K562 (cell line): ENCODE measurements at regions not wholly inside any gene's neighbourhood (a gene's known extent, or its start where the extent isn't known, plus 50 kb on each side); places are given as distances from the start of the nearest gene placed in this dataset.

Experiments used
- ATAC-seq: fragments of 200-7000 bp; cut with Tn5 transposase; 3 replicates; pipeline ENCODE4 v1.9.1; 2020; ENCODE audit warnings: moderate library complexity
- BruUV-seq: library from RNA; stranded (reverse); fragments of 400-500 nt; replicated peaks from 2 replicates; lab custom pipeline; 2021; lab: Mats Ljungman, UMichigan
- CTCF ChIA-PET: fragments of 300-600 bp; formaldehyde crosslinking; extraction: SDS; loops from one replicate; lab custom pipeline; 2021; ENCODE audit warnings: low intra/inter-chr PET ratio; lab: Yijun Ruan, JAX
- POLR2A ChIA-PET: fragments of 300-600, 350-650 bp; sonication (Branson Sonifier 250); formaldehyde crosslinking; extraction: SDS; loops from one replicate; lab custom pipeline; 2021; ENCODE audit warnings: antibody characterized with exemption, inconsistent platforms; lab: Yijun Ruan, JAX
- DNase-seq, 4 experiments: peaks; one replicate each; pipeline versions ENCODE4 v3.0.0 to v3.0.0-alpha.2; 2011 to 2018; ENCODE audit warnings: low spot score in 3 of 4, mixed read lengths in 3 of 4; ENCODE audit errors: extremely low read depth in 1 of 4
- FAIRE-seq: peaks from 2 replicates; lab custom pipeline; 2011; peaks lifted over from hg19 to GRCh38; lab: Jason Lieb, UNC
- H2AFZ ChIP-seq: 2 replicates; pipeline ENCODE4 v1.6.0; 2011; ENCODE audit warnings: low read depth, low read length, control low read depth, inconsistent platforms
- H3K27ac ChIP-seq: fragments of 200-600 bp; 3 replicates; pipeline ENCODE4 v1.8.0; 2011; ENCODE audit warnings: low read depth, mild to moderate bottlenecking, control low read depth, inconsistent platforms, low read length, moderate library complexity, mixed read lengths; ENCODE audit errors: extremely low read depth
- H3K27me3 ChIP-seq, 2 experiments: fragments of 300-600 bp in 1 of 2; 2 replicates in 1 of 2; 3 replicates in 1 of 2; pipeline versions ENCODE4 v1.6.0 to v1.8.0; 2011; ENCODE audit warnings: inconsistent platforms in 2 of 2, low read length in 2 of 2, mild to moderate bottlenecking in 1 of 2, mixed read lengths in 1 of 2, moderate library complexity in 1 of 2; ENCODE audit not compliant: control insufficient read depth in 2 of 2, insufficient read depth in 2 of 2
- H3K36me3 ChIP-seq: fragments of 300-600 bp; 3 replicates; pipeline ENCODE4 v1.8.0; 2011; ENCODE audit warnings: mild to moderate bottlenecking, low read length, inconsistent platforms; ENCODE audit not compliant: control insufficient read depth, insufficient read depth
- H3K4me1 ChIP-seq, 2 experiments: fragments of 200-600 bp in 1 of 2; replicated peaks in 1 of 2; 2 replicates in 1 of 2; 3 replicates in 1 of 2; pipeline versions ENCODE4 v1.5.1 to v1.8.0; 2011; ENCODE audit warnings: inconsistent platforms in 2 of 2, low read length in 2 of 2, mild to moderate bottlenecking in 1 of 2, mixed read lengths in 1 of 2, moderate library complexity in 1 of 2; ENCODE audit not compliant: control insufficient read depth in 2 of 2, insufficient read depth in 2 of 2
- H3K4me2 ChIP-seq: 2 replicates; pipeline ENCODE4 v1.6.1; 2011; ENCODE audit warnings: low read length, control low read depth, inconsistent platforms, mixed read lengths; ENCODE audit not compliant: insufficient read depth
- H3K4me3 ChIP-seq: fragments of 200-600 bp; sonication (generic), shearing (Covaris generic); 2 replicates; pipeline ENCODE4 v1.5.1; 2016; ENCODE audit warnings: control low read depth, inconsistent platforms
- H3K79me2 ChIP-seq: fragments of 200-600 bp; 3 replicates; pipeline ENCODE4 v1.8.0; 2011; ENCODE audit warnings: low read length, inconsistent platforms; ENCODE audit not compliant: control insufficient read depth, insufficient read depth
- H3K9ac ChIP-seq, 2 experiments: 2 replicates each; pipeline versions ENCODE4 v1.6.0 to v1.6.1; 2011; ENCODE audit warnings: low read depth in 2 of 2, low read length in 2 of 2, control low read depth in 1 of 2, inconsistent platforms in 1 of 2, mild to moderate bottlenecking in 1 of 2, mixed read lengths in 1 of 2; ENCODE audit not compliant: insufficient read depth in 1 of 2
- H3K9me1 ChIP-seq: one replicate; pipeline ENCODE4 v1.6.0; 2011; ENCODE audit warnings: inconsistent platforms, mild to moderate bottlenecking, low read length, moderate library complexity; ENCODE audit not compliant: control insufficient read depth, insufficient read depth
- H3K9me3 ChIP-seq: replicated peaks from 2 replicates; pipeline ENCODE4 v1.5.1; 2011; ENCODE audit warnings: low read depth, low read length, inconsistent platforms; ENCODE audit not compliant: control insufficient read depth, insufficient read depth
- H4K20me1 ChIP-seq: replicated peaks from 2 replicates; pipeline ENCODE4 v1.6.1; 2011; ENCODE audit warnings: low read length, inconsistent platforms, mixed read lengths; ENCODE audit not compliant: control insufficient read depth, insufficient read depth
- CLOCK ChIP-seq: fragments of 250-450 bp; sonication (Bioruptor Pico); IDR thresholded peaks from 2 replicates; pipeline ENCODE4 v1.4.0; 2020; ENCODE audit warnings: mild to moderate bottlenecking, moderate library complexity, borderline replicate concordance
- EHMT2 ChIP-seq: fragments of 450-650 bp; IDR thresholded peaks from 2 replicates; pipeline ENCODE4 v1.6.1; 2018; ENCODE audit warnings: antibody characterized with exemption
- GMEB1 ChIP-seq: fragments of 250-450 bp; sonication (Bioruptor Pico); IDR thresholded peaks from 2 replicates; pipeline ENCODE4 v1.4.0; 2020; ENCODE audit warnings: mild to moderate bottlenecking
- GTF2A2 ChIP-seq: IDR thresholded peaks from 2 replicates; pipeline ENCODE4 v1.6.1; 2016; ENCODE audit warnings: mild to moderate bottlenecking, missing genetic modification characterization, missing compliant biosample characterization
- MCM2 ChIP-seq: fragments of 450-650 bp; IDR thresholded peaks from 2 replicates; pipeline ENCODE4 v1.6.1; 2017; ENCODE audit warnings: low read depth, mild to moderate bottlenecking
- NR4A1 ChIP-seq, 2 experiments: fragments of 250-450 bp in 1 of 2; fragments of 450-650 bp in 1 of 2; sonication (Bioruptor Pico) in 1 of 2; IDR thresholded peaks; 2 replicates each; pipeline versions ENCODE4 v1.4.0 to v1.6.1; 2016 to 2020; ENCODE audit warnings: mild to moderate bottlenecking in 2 of 2, missing compliant biosample characterization in 1 of 2, missing genetic modification characterization in 1 of 2, moderate library complexity in 1 of 2
- TAF15 ChIP-seq: fragments of 200-400 bp; formaldehyde crosslinking; IDR thresholded peaks from 2 replicates; pipeline ENCODE4 v1.6.1; 2017; ENCODE audit warnings: mild to moderate bottlenecking, low read depth, low read length, moderate library complexity
- ZNF143 ChIP-seq: sonication (generic); formaldehyde crosslinking; IDR thresholded peaks from 2 replicates; pipeline ENCODE4 v1.9.0; 2022; ENCODE audit warnings: mild to moderate bottlenecking, missing genetic modification reagents
- ZNF695 ChIP-seq: fragments of 450-650 bp; formaldehyde crosslinking; IDR thresholded peaks from 2 replicates; pipeline ENCODE4 v1.4.0; 2020; ENCODE audit warnings: mild to moderate bottlenecking, moderate library complexity
- WGBS: fragments of 100-300 bp; shearing (Covaris generic); methylation state at CpG from one replicate; pipeline ENCODE4 v1.1.6; 2016; ENCODE audit warnings: low coverage, mixed read lengths; ENCODE audit not compliant: insufficient coverage; ENCODE audit errors: missing lambda C conversion rate; 5-methylcytosine and 5-hydroxymethylcytosine counted together
- in situ Hi-C: fragments of 300-500 bp; cut with MboI; formaldehyde crosslinking; loops from 4 replicates; pipeline ENCODE4 v1.15.0; 2018; ENCODE audit warnings: inconsistent platforms, mixed read lengths
- intact Hi-C: fragments of 100-400 bp; cut with micrococcal nuclease; formaldehyde crosslinking; loops from 2 replicates; pipeline ENCODE4 v1.14.2; 2022

- no peaks in the 10 kb centered on the region for H3K79me2 ChIP-seq
- H3K27me3 ChIP-seq: peaks cover 0 to 4% of the 10 kb centered on the region in 2 experiments; a peak in 1 of 5 replicates
- no peak overlapping the region for H2AFZ ChIP-seq
- FAIRE-seq (no peak), ATAC-seq (no peak), DNase-seq (no peak)
- no peaks in the 10 kb centered on the region for H3K36me3 ChIP-seq
- BruUV-seq: no TSS peak
- H3K27ac ChIP-seq: no peak overlapping the region
- ChIA-PET POLR2A (interaction anchor here (1.1 kb wide), 1 partner anchor 8 kb away, joined by 3 read pairs; no protein-coding TSS in a partner anchor), CTCF (no interaction called here)
- H3K9me1 ChIP-seq: no peaks in the 10 kb centered on the region
- H3K9me3 ChIP-seq: no peaks in the 10 kb centered on the region
- no peaks in the 10 kb centered on the region for H3K4me1 ChIP-seq
- no peak overlapping the region for H3K4me3 ChIP-seq
- no peak overlapping the region for H3K4me2 ChIP-seq
- intact Hi-C loops (no loop called here), in situ Hi-C loops (no loop called here)
- TF ChIP-seq ZNF143 (CRISPR knock-in tag) (no peak), TAF15 (no peak), EHMT2 (no peak), GMEB1 (CRISPR knock-in tag) (no peak), NR4A1 (CRISPR knock-in tag; IDR thresholded peaks at IDR 0.05) (no peak), NR4A1 (tag; IDR thresholded peaks at IDR 0.05) (no peak), CLOCK (CRISPR knock-in tag) (no peak), ZNF695 (no peak), GTF2A2 (tag) (no peak), MCM2 (no peak)
- H3K9ac ChIP-seq: no peak overlapping the region
- H4K20me1 ChIP-seq: no peaks in the 10 kb centered on the region
- WGBS: 0% methylated on average over 2 of the region's 2 CpGs
Measured at GRCh38 chr11:116202922-116203321, 569.9 kb downstream of the BUD13 start.
